Upper lobe of left lung (tissue), 6 donors: ENCODE measurements at regions not wholly inside any gene's neighbourhood (a gene's known extent, or its start where the extent isn't known, plus 50 kb on each side); places are given as distances from the start of the nearest gene placed in this dataset.
"Not testable (repeated sequence)": the region's sequence is repeated elsewhere in the genome, so short reads cannot be mapped to it uniquely, and the experiment has no call there.

ENCODE experiments used
- ATAC-seq, 2 donors: fragments of 200-7000 bp; cut with Tn5 transposase; one replicate each; pipeline ENCODE4 v1.9.1; 2022; ENCODE audit warnings: mild to moderate bottlenecking in 2 of 2, moderate library complexity in 2 of 2; ENCODE audit not compliant: low FRiP score in 2 of 2
- DNase-seq, 2 donors: peaks; one replicate each; pipeline ENCODE4 v3.0.0-alpha.2; 2019 to 2020
- H3K27ac ChIP-seq, 4 donors: fragments of 200-600 bp; sonication (generic); one replicate each; pipeline ENCODE4 v1.5.1; 2016 to 2019
- H3K27me3 ChIP-seq, 4 donors: fragments of 200-600 bp; sonication (generic); one replicate each; pipeline ENCODE4 v1.5.1; 2017 to 2019
- H3K36me3 ChIP-seq, 4 donors: fragments of 200-600 bp; sonication (generic); one replicate each; pipeline ENCODE4 v1.5.1; 2016 to 2019
- H3K4me1 ChIP-seq, 4 donors: fragments of 200-600 bp; sonication (generic); one replicate each; pipeline ENCODE4 v1.5.1; 2018 to 2019
- H3K4me3 ChIP-seq, 4 donors: fragments of 200-600 bp; sonication (generic); one replicate each; pipeline ENCODE4 v1.5.1; 2017 to 2019; ENCODE audit warnings: mild to moderate bottlenecking in 2 of 4, moderate library complexity in 1 of 4
- H3K9me3 ChIP-seq, 4 donors: fragments of 200-600 bp; sonication (generic); one replicate each; pipeline ENCODE4 v1.5.1; 2018 to 2019
- CTCF ChIP-seq, 6 experiments: fragments of 450-650 bp in 4 of 6; fragments of 200-600 bp in 2 of 6; sonication (generic) in 2 of 6; IDR thresholded peaks; one replicate each; pipeline ENCODE4 v1.5.1; 2016 to 2019; ENCODE audit warnings: antibody characterized with exemption in 6 of 6
- EP300 ChIP-seq, 4 donors: sonication (generic); formaldehyde crosslinking; IDR thresholded peaks; one replicate each; pipeline ENCODE4 v1.5.1; 2017; ENCODE audit warnings: antibody characterized with exemption in 4 of 4, control low read depth in 2 of 4
- POLR2A ChIP-seq, 4 donors: fragments of 450-650 bp; IDR thresholded peaks; one replicate each; pipeline ENCODE4 v1.5.1; 2016 to 2017; ENCODE audit warnings: antibody characterized with exemption in 4 of 4, mild to moderate bottlenecking in 2 of 4
- POLR2AphosphoS5 ChIP-seq, 2 donors: sonication (generic); formaldehyde crosslinking; IDR thresholded peaks; one replicate each; pipeline ENCODE4 v1.5.1; 2017; ENCODE audit warnings: antibody characterized with exemption in 2 of 2
- WGBS, 2 donors: methylation state at CpG; one replicate each; pipeline ENCODE4 v1.1.5; 2017 to 2018; 5-methylcytosine and 5-hydroxymethylcytosine counted together
- donor health status: DM: no; HTN: no; CAD: no; lungs with moderate emphysema.
- donor health status: DM: no; HTN: yes; CAD: no; lungs with severe emphysema.

GRCh38 chr6:11889572-11889971, 111.0 kb upstream of the ADTRP start:
- WGBS, 2 donors: 62 to 93% methylated on average over 3 of the region's 3 CpGs
- ATAC-seq: no peak

GRCh38 chr6:11888727-11889126, 110.1 kb upstream of the ADTRP start:
- H3K36me3 ChIP-seq: no peaks in the 10 kb centered on the region
- TF ChIP-seq POLR2A (IDR thresholded peaks at IDR 0.05): no peak
- no peak for TF ChIP-seq EP300 (IDR thresholded peaks at IDR 0.05)
- TF ChIP-seq CTCF (IDR thresholded peaks at IDR 0.05): no peak
- no peak for TF ChIP-seq POLR2AphosphoS5 (IDR thresholded peaks at IDR 0.05)
- no peak overlapping the region for H3K27ac ChIP-seq
- H3K4me3 ChIP-seq: no peak overlapping the region
- H3K9me3 ChIP-seq: no peaks in the 10 kb centered on the region
- ATAC-seq (no peak), DNase-seq (no peak)
- no peaks in the 10 kb centered on the region for H3K27me3 ChIP-seq
- 87 to 90% methylated on average over 5 of the region's 5 CpGs for WGBS, 2 donors
- H3K4me1 ChIP-seq: no peaks in the 10 kb centered on the region

More at GRCh38 chr6:11889572-11889971, 111.0 kb upstream of the ADTRP start:
- H3K36me3 ChIP-seq: no peaks in the 10 kb centered on the region
- H3K27me3 ChIP-seq: no peaks in the 10 kb centered on the region
- no peak for TF ChIP-seq POLR2AphosphoS5 (IDR thresholded peaks at IDR 0.05)
- TF ChIP-seq POLR2A (IDR thresholded peaks at IDR 0.05): no peak
- H3K4me3 ChIP-seq: no peak overlapping the region
- H3K4me1 ChIP-seq: no peaks in the 10 kb centered on the region
- no peaks in the 10 kb centered on the region for H3K9me3 ChIP-seq
- no peak for DNase-seq
- no peak overlapping the region for H3K27ac ChIP-seq

GRCh38 chr6:11885159-11885558, 106.6 kb upstream of the ADTRP start:
- Histone ChIP-seq H3K36me3 (no peaks in the 10 kb centered on the region), H3K27me3 (no peaks in the 10 kb centered on the region), H3K9me3 (no peaks in the 10 kb centered on the region), H3K27ac (no peak overlapping the region), H3K4me1 (no peaks in the 10 kb centered on the region), H3K4me3 (no peak overlapping the region)
- no peak for DNase-seq
- ATAC-seq: no peak
- WGBS, 2 donors: 100% methylated on average over 1 of the region's 1 CpG
- no peak for TF ChIP-seq POLR2A (IDR thresholded peaks at IDR 0.05)

GRCh38 chr6:11883471-11883870, 104.9 kb upstream of the ADTRP start:
- H3K36me3 ChIP-seq, H3K9me3 ChIP-seq, H3K27me3 ChIP-seq, ATAC-seq, H3K4me3 ChIP-seq, H3K4me1 ChIP-seq, H3K27ac ChIP-seq, DNase-seq: not testable (repeated sequence)
- 46 to 93% methylated on average over 2 of the region's 2 CpGs for WGBS, 2 donors

GRCh38 chr6:11880156-11880555, 101.6 kb upstream of the ADTRP start:
- H3K9me3 ChIP-seq, H3K27ac ChIP-seq, H3K4me1 ChIP-seq, H3K27me3 ChIP-seq, DNase-seq, H3K4me3 ChIP-seq, H3K36me3 ChIP-seq, ATAC-seq: not testable (repeated sequence)
- WGBS, 2 donors: 90 to 99% methylated on average over 4 of the region's 4 CpGs

GRCh38 chr6:11878735-11879134, 100.1 kb upstream of the ADTRP start:
- 65 to 70% methylated on average over 3 of the region's 3 CpGs for WGBS, 2 donors
- TF ChIP-seq POLR2AphosphoS5 (IDR thresholded peaks at IDR 0.05): no peak
- TF ChIP-seq CTCF (IDR thresholded peaks at IDR 0.05): no peak
- TF ChIP-seq EP300 (IDR thresholded peaks at IDR 0.05): no peak
- no peak for TF ChIP-seq POLR2A (IDR thresholded peaks at IDR 0.05)
- no peak overlapping the region for H3K27ac ChIP-seq
- DNase-seq: no peak
- H3K27me3 ChIP-seq: no peaks in the 10 kb centered on the region
- H3K36me3 ChIP-seq: no peaks in the 10 kb centered on the region
- ATAC-seq: no peak
- H3K9me3 ChIP-seq: no peaks in the 10 kb centered on the region
- no peak overlapping the region for H3K4me3 ChIP-seq
- no peaks in the 10 kb centered on the region for H3K4me1 ChIP-seq

GRCh38 chr6:11878029-11878428, 99.4 kb upstream of the ADTRP start:
- no peaks in the 10 kb centered on the region for H3K4me1 ChIP-seq
- H3K36me3 ChIP-seq: no peaks in the 10 kb centered on the region
- H3K27me3 ChIP-seq: no peaks in the 10 kb centered on the region
- H3K27ac ChIP-seq: no peak overlapping the region
- WGBS, 2 donors: 17 to 37% methylated on average over 3 of the region's 3 CpGs
- DNase-seq (no peak), ATAC-seq (no peak)
- no peaks in the 10 kb centered on the region for H3K9me3 ChIP-seq
- TF ChIP-seq POLR2A (IDR thresholded peaks at IDR 0.05) (no peak), POLR2AphosphoS5 (IDR thresholded peaks at IDR 0.05) (no peak), EP300 (IDR thresholded peaks at IDR 0.05) (no peak), CTCF (IDR thresholded peaks at IDR 0.05) (no peak)
- no peak overlapping the region for H3K4me3 ChIP-seq
